ENCODE measurements at regions not wholly inside any gene's neighbourhood (a gene's known extent, or its start where the extent isn't known, plus 50 kb on each side); places are given as distances from the start of the nearest gene placed in this dataset.

DNA sequence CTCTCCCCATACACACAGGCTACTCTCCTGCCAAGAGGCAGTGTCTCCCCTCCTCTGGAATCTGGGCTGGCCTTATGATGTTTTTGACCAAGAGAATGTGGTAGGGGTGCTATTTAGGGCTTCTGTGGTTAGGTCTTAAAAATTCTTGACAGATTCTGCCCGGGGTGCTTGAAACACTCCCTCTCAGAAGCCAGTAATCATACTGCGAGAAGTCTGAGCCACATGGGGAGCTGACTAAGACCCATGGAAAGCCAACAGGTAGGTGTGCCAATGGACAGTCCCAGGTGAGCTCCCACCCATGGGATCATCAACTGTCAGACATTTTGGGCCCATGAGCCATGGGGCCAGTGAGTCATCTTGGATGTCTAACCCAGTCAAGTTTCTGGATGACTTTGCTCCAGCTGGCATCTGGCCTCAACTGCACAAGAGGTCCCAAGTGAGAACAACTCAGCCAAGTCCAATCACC, 315.7 kb downstream of the FBXW7 start:
- Histone ChIP-seq H3K27me3 (ENCODE audit: control insufficient read depth, insufficient read depth, low read length, poor library complexity, severe bottlenecking) (no peaks in the 10 kb centered on the region), H3K9me3 (ENCODE audit: control insufficient read depth, low read length) (no peaks in the 10 kb centered on the region), H3K4me3 (ENCODE audit: insufficient read depth, low read depth, low read length) (no peak overlapping the region), H3K36me3 (ENCODE audit: control insufficient read depth, insufficient read depth, low read length) (no peaks in the 10 kb centered on the region), H3K27ac (ENCODE audit: insufficient read depth, low read depth, low read length, poor library complexity, severe bottlenecking) (no peak overlapping the region), H3K4me1 (ENCODE audit: control insufficient read depth, insufficient read depth, low read length) (no peaks in the 10 kb centered on the region)
- 93 to 95% methylated on average over 2 of the region's 2 CpGs for WGBS, 2 experiments

DNA sequence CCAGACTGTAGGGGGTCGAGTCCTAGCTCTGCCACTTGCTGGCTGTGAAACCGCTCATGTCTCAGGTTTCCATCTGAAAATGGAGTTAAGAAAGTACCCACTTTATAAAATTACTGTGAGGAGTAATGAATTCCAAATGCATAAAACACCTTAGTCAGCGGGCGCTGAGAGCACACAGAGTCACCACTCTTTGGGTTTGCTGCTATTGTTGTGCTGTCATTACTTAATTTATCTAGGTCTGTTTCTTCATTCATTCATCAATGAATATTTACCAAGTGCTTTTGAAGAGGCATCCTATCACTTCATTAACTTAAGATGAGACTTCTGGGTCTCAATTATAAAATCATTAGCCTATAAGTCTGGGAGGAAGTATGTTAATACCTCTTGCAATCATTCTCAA, 317.3 kb downstream of the FBXW7 start:
- no peak overlapping the region for H3K27ac ChIP-seq (ENCODE audit: insufficient read depth, low read depth, low read length, poor library complexity, severe bottlenecking)
- no peaks in the 10 kb centered on the region for H3K4me1 ChIP-seq (ENCODE audit: control insufficient read depth, insufficient read depth, low read length)
- WGBS, 2 experiments: 79 to 94% methylated on average over 4 of the region's 4 CpGs
- no peak overlapping the region for H3K4me3 ChIP-seq (ENCODE audit: insufficient read depth, low read depth, low read length)
- no peaks in the 10 kb centered on the region for H3K36me3 ChIP-seq (ENCODE audit: control insufficient read depth, insufficient read depth, low read length)
- no peaks in the 10 kb centered on the region for H3K27me3 ChIP-seq (ENCODE audit: control insufficient read depth, insufficient read depth, low read length, poor library complexity, severe bottlenecking)
- H3K9me3 ChIP-seq (ENCODE audit: control insufficient read depth, low read length): no peaks in the 10 kb centered on the region

DNA sequence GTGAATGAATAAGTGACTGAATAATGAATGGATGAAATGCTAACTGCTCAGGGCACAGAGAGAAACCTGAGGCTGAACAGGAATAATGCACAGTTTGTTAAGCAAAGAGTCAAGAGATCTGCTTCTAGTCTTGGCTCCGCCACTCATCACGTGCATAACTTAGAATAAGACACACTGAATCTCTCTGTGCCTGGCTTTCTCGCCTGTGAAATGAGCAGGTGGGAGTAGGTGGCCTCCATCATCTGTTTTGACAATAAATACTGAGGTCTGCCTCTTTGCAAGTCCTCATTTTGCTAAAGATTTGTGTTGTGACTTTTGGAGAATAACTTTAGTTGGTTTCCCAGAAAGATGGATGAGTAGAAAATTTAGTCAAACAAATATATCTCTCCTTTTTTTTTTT, 318.0 kb downstream of the FBXW7 start:
- Histone ChIP-seq H3K36me3 (ENCODE audit: control insufficient read depth, insufficient read depth, low read length) (no peaks in the 10 kb centered on the region), H3K27ac (ENCODE audit: insufficient read depth, low read depth, low read length, poor library complexity, severe bottlenecking) (no peak overlapping the region), H3K4me3 (ENCODE audit: insufficient read depth, low read depth, low read length) (no peak overlapping the region), H3K9me3 (ENCODE audit: control insufficient read depth, low read length) (no peaks in the 10 kb centered on the region), H3K4me1 (ENCODE audit: control insufficient read depth, insufficient read depth, low read length) (no peaks in the 10 kb centered on the region), H3K27me3 (ENCODE audit: control insufficient read depth, insufficient read depth, low read length, poor library complexity, severe bottlenecking) (no peaks in the 10 kb centered on the region)
- 91 to 94% methylated on average over 3 of the region's 3 CpGs for WGBS, 2 experiments

GRCh38 chr4:152211936-152212653, 323.8 kb downstream of the FBXW7 start:
- H3K27ac ChIP-seq (ENCODE audit: insufficient read depth, low read depth, low read length, poor library complexity, severe bottlenecking): no peak overlapping the region
- H3K36me3 ChIP-seq (ENCODE audit: control insufficient read depth, insufficient read depth, low read length): no peaks in the 10 kb centered on the region
- H3K4me1 ChIP-seq (ENCODE audit: control insufficient read depth, insufficient read depth, low read length): no peaks in the 10 kb centered on the region
- H3K27me3 ChIP-seq (ENCODE audit: control insufficient read depth, insufficient read depth, low read length, poor library complexity, severe bottlenecking): no peaks in the 10 kb centered on the region
- H3K9me3 ChIP-seq (ENCODE audit: control insufficient read depth, low read length): no peaks in the 10 kb centered on the region
- WGBS, 2 experiments: 69 to 75% methylated on average over 6 to 7 of the region's 7 CpGs
- H3K4me3 ChIP-seq (ENCODE audit: insufficient read depth, low read depth, low read length): no peak overlapping the region

GRCh38 chr4:152209772-152210493, 326.0 kb downstream of the FBXW7 start:
- no peaks in the 10 kb centered on the region for H3K4me1 ChIP-seq (ENCODE audit: control insufficient read depth, insufficient read depth, low read length)
- H3K36me3 ChIP-seq (ENCODE audit: control insufficient read depth, insufficient read depth, low read length): no peaks in the 10 kb centered on the region
- no peaks in the 10 kb centered on the region for H3K9me3 ChIP-seq (ENCODE audit: control insufficient read depth, low read length)
- H3K27ac ChIP-seq (ENCODE audit: insufficient read depth, low read depth, low read length, poor library complexity, severe bottlenecking): no peak overlapping the region
- WGBS, 2 experiments: 94 to 97% methylated on average over 2 to 4 of the region's 4 CpGs
- H3K4me3 ChIP-seq (ENCODE audit: insufficient read depth, low read depth, low read length): no peak overlapping the region
- H3K27me3 ChIP-seq (ENCODE audit: control insufficient read depth, insufficient read depth, low read length, poor library complexity, severe bottlenecking): no peaks in the 10 kb centered on the region

DNA sequence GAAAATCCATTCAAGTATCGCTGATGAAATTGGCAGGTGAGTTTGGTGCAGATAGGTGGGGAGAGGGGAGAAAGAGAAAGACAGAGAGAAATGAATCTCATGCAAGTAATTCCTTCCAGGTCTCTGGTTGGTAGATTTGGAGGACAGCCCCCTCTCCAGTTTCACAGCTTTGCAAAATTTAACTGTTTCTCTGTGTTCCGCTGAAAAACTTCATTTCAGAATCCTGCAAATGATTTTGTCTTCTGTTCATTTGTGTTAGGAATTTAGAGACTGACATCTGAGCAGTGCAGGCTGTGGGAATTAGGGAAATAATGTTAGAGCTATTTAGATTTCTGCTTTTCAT, 328.5 kb downstream of the FBXW7 start:
- Histone ChIP-seq H3K4me3 (ENCODE audit: insufficient read depth, low read depth, low read length) (no peak overlapping the region), H3K36me3 (ENCODE audit: control insufficient read depth, insufficient read depth, low read length) (no peaks in the 10 kb centered on the region), H3K27ac (ENCODE audit: insufficient read depth, low read depth, low read length, poor library complexity, severe bottlenecking) (no peak overlapping the region), H3K4me1 (ENCODE audit: control insufficient read depth, insufficient read depth, low read length) (peaks cover 3% of the 10 kb centered on the region), H3K9me3 (ENCODE audit: control insufficient read depth, low read length) (no peaks in the 10 kb centered on the region), H3K27me3 (ENCODE audit: control insufficient read depth, insufficient read depth, low read length, poor library complexity, severe bottlenecking) (no peaks in the 10 kb centered on the region)
- WGBS, 2 experiments: 71 to 74% methylated on average over 2 of the region's 2 CpGs

GRCh38 chr4:152206646-152207377, 329.1 kb downstream of the FBXW7 start:
- Histone ChIP-seq H3K27me3 (ENCODE audit: control insufficient read depth, insufficient read depth, low read length, poor library complexity, severe bottlenecking) (no peaks in the 10 kb centered on the region), H3K9me3 (ENCODE audit: control insufficient read depth, low read length) (no peaks in the 10 kb centered on the region), H3K4me1 (ENCODE audit: control insufficient read depth, insufficient read depth, low read length) (peaks cover 3% of the 10 kb centered on the region), H3K36me3 (ENCODE audit: control insufficient read depth, insufficient read depth, low read length) (no peaks in the 10 kb centered on the region), H3K4me3 (ENCODE audit: insufficient read depth, low read depth, low read length) (no peak overlapping the region), H3K27ac (ENCODE audit: insufficient read depth, low read depth, low read length, poor library complexity, severe bottlenecking) (no peak overlapping the region)
- WGBS, 2 experiments: 89 to 92% methylated on average over 7 to 8 of the region's 8 CpGs

DNA sequence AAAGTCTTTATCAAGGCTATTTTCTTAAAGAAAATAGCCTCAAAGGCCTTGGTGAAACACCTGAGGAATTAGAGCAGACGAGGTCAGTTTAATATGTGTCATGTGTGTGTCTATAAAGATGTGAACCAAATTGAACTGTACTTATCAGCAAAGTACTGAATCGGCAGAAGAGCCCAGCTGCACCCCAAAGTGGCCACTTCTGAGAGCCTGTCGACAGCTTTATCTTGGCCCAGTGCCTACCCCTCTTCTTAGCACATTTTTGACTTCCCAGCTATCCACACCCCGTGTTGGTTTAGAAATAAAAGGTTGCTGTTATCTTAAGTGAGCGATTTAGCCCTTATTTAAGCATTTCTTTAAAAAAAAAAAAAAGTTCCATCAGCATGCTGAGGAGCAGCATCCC, 329.7 kb downstream of the FBXW7 start:
- Histone ChIP-seq H3K27ac (ENCODE audit: insufficient read depth, low read depth, low read length, poor library complexity, severe bottlenecking) (no peak overlapping the region), H3K4me3 (ENCODE audit: insufficient read depth, low read depth, low read length) (no peak overlapping the region), H3K36me3 (ENCODE audit: control insufficient read depth, insufficient read depth, low read length) (no peaks in the 10 kb centered on the region), H3K4me1 (ENCODE audit: control insufficient read depth, insufficient read depth, low read length) (peaks cover 3% of the 10 kb centered on the region), H3K9me3 (ENCODE audit: control insufficient read depth, low read length) (no peaks in the 10 kb centered on the region), H3K27me3 (ENCODE audit: control insufficient read depth, insufficient read depth, low read length, poor library complexity, severe bottlenecking) (no peaks in the 10 kb centered on the region)
- 93 to 96% methylated on average over 3 to 5 of the region's 5 CpGs for WGBS, 2 experiments

DNA sequence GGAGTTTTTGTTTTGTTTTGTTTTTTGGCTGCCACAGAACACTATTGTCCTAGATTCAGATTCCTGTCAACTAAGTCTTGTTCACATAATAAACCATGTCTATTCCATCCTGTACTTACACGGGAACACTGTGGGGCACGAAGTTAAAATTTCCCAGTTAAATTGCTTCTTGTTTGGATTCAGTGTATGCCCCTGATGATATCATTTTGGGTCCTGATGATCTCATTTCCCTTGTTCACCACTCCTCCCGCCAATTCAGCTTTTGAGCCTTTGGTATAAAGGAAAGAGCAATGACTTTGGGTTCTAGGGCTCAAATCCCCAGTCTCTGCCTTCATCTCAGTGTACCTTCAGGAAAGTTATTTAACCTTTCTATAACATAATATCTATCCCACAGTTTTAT, 333.5 kb downstream of the FBXW7 start:
- Histone ChIP-seq H3K27ac (ENCODE audit: insufficient read depth, low read depth, low read length, poor library complexity, severe bottlenecking) (no peak overlapping the region), H3K9me3 (ENCODE audit: control insufficient read depth, low read length) (no peaks in the 10 kb centered on the region), H3K27me3 (ENCODE audit: control insufficient read depth, insufficient read depth, low read length, poor library complexity, severe bottlenecking) (no peaks in the 10 kb centered on the region), H3K36me3 (ENCODE audit: control insufficient read depth, insufficient read depth, low read length) (no peaks in the 10 kb centered on the region), H3K4me1 (ENCODE audit: control insufficient read depth, insufficient read depth, low read length) (peaks cover 3% of the 10 kb centered on the region), H3K4me3 (ENCODE audit: insufficient read depth, low read depth, low read length) (no peak overlapping the region)
- WGBS, 2 experiments: 90 to 94% methylated on average over 3 of the region's 3 CpGs
